Mucosa of descending colon (tissue), 3 donors: ENCODE measurements at regions not wholly inside any gene's neighbourhood (a gene's known extent, or its start where the extent isn't known, plus 50 kb on each side); places are given as distances from the start of the nearest gene placed in this dataset.

Experiments used
- ATAC-seq: fragments of 200-7000 bp; cut with Tn5 transposase; one replicate; pipeline ENCODE4 v1.9.1; 2020; ENCODE audit warnings: mild to moderate bottlenecking, moderate library complexity
- DNase-seq, 3 donors: peaks; one replicate each; pipeline ENCODE4 v3.0.0-alpha.2; 2020
- H3K36me3 ChIP-seq: fragments of 200-600 bp; one replicate; pipeline ENCODE4 v1.8.0; 2021; ENCODE audit warnings: low read depth, mild to moderate bottlenecking
- H3K4me1 ChIP-seq: fragments of 200-600 bp; one replicate; pipeline ENCODE4 v1.8.0; 2021; ENCODE audit warnings: low read depth, mild to moderate bottlenecking
- H3K4me3 ChIP-seq: fragments of 200-600 bp; one replicate; pipeline ENCODE4 v1.8.0; 2021; ENCODE audit warnings: mild to moderate bottlenecking
- H3K9me3 ChIP-seq: fragments of 200-600 bp; one replicate; pipeline ENCODE4 v1.8.0; 2021; ENCODE audit warnings: mild to moderate bottlenecking
- intact Hi-C, 2 donors: fragments of 100-400 bp; cut with DNase I in 1 of 2; cut with micrococcal nuclease in 1 of 2; formaldehyde crosslinking; loops; one replicate each; pipeline versions ENCODE4 v1.11.0 to v1.11.1; 2022; cut with DNase I, micrococcal nuclease
- TF ChIP-seq, protein P1 (sequence below): fragments of 200-600 bp; IDR thresholded peaks from one replicate; pipeline ENCODE4 v1.8.0; 2022; ENCODE audit warnings: antibody characterized with exemption, mild to moderate bottlenecking
- donor health status: DM: no; HTN: no; CAD: no; lungs with moderate emphysema.
- donor health status: DM: no; HTN: no; CAD: no.
- donor health status: DM: no; HTN: yes; CAD: no.

DNA sequence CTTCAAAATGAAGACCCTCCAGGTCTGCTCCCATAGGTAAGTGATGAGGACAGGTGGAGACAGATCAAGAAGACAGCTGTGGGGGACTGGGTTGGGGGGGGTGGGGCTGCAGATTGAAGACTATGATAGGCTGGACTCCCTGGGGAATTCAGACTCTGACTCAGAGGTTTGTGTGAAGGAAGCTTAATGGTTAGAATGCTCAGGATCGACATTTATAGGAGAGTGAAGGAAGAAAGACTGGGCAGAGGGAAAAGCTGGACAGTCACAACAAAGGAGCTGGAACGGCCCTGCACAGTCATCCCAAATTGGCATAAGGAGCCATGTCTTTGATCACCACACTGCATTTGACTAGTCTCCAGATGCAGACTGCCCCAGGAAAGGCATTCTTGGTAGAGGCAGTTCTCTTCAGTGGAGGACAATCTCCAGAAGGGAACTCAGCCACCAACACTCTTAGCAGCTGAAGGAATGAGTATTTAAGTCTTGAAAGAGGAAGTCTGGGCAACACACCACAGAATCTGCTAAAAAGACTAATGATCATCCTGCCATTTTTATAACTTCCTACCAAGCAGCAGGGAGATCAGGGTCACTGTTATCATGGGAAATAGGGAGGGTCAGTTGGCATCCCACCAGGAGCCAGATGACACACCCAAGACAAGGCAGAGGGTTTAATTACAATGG, 120.0 kb upstream of the ZC3H11B start:
- no peak for ATAC-seq
- TF ChIP-seq, protein P1, sequence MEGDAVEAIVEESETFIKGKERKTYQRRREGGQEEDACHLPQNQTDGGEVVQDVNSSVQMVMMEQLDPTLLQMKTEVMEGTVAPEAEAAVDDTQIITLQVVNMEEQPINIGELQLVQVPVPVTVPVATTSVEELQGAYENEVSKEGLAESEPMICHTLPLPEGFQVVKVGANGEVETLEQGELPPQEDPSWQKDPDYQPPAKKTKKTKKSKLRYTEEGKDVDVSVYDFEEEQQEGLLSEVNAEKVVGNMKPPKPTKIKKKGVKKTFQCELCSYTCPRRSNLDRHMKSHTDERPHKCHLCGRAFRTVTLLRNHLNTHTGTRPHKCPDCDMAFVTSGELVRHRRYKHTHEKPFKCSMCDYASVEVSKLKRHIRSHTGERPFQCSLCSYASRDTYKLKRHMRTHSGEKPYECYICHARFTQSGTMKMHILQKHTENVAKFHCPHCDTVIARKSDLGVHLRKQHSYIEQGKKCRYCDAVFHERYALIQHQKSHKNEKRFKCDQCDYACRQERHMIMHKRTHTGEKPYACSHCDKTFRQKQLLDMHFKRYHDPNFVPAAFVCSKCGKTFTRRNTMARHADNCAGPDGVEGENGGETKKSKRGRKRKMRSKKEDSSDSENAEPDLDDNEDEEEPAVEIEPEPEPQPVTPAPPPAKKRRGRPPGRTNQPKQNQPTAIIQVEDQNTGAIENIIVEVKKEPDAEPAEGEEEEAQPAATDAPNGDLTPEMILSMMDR: no peak
- H3K36me3 ChIP-seq: no peaks in the 10 kb centered on the region
- DNase-seq: no peak
- no peaks in the 10 kb centered on the region for H3K4me1 ChIP-seq
- H3K4me3 ChIP-seq: no peak overlapping the region
- intact Hi-C loops: no loop called here
- H3K9me3 ChIP-seq: no peaks in the 10 kb centered on the region

GRCh38 chr1:219731771-219732170, 118.9 kb upstream of the ZC3H11B start:
- ATAC-seq: no peak
- intact Hi-C loops: no loop called here

GRCh38 chr1:219726480-219727272, 113.8 kb upstream of the ZC3H11B start:
- Histone ChIP-seq H3K36me3 (no peaks in the 10 kb centered on the region), H3K4me3 (no peak overlapping the region), H3K4me1 (no peaks in the 10 kb centered on the region), H3K9me3 (peaks cover 19% of the 10 kb centered on the region)
- TF ChIP-seq, protein P1: no peak
- ATAC-seq: no peak
- intact Hi-C loops: no loop called here
- DNase-seq: no peak

More at GRCh38 chr1:219731771-219732170, 118.9 kb upstream of the ZC3H11B start:
- no peak for DNase-seq
- peaks cover 4% of the 10 kb centered on the region for H3K9me3 ChIP-seq
- TF ChIP-seq, protein P1: no peak
- no peak overlapping the region for H3K4me3 ChIP-seq
- H3K4me1 ChIP-seq: no peaks in the 10 kb centered on the region
- H3K36me3 ChIP-seq: no peaks in the 10 kb centered on the region

DNA sequence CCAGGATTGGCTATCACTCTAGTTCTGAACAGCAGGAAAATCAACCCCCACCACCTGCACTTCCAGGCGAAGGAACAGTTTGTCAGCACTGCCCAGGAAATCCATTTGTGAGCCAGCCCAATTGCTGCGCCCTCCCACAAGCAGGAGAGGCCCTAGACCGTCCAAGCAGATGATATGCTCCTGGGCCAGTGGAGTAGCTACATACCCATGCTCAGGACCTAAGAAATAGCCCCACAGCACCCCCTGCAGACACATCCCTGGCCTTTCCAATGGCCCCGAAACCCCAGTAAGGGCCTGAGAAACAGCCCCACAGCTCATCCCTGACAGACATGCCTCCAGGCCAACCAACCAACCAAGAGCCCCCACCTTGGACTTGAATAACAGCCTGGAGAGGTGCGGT, 111.5 kb upstream of the ZC3H11B start:
- Histone ChIP-seq H3K4me3 (no peak overlapping the region), H3K9me3 (peaks cover 19% of the 10 kb centered on the region), H3K36me3 (no peaks in the 10 kb centered on the region), H3K4me1 (no peaks in the 10 kb centered on the region)
- intact Hi-C loops: no loop called here
- DNase-seq: peak in 1 of 3 donors; percentile 22
- TF ChIP-seq, protein P1: no peak
- ATAC-seq: no peak

DNA sequence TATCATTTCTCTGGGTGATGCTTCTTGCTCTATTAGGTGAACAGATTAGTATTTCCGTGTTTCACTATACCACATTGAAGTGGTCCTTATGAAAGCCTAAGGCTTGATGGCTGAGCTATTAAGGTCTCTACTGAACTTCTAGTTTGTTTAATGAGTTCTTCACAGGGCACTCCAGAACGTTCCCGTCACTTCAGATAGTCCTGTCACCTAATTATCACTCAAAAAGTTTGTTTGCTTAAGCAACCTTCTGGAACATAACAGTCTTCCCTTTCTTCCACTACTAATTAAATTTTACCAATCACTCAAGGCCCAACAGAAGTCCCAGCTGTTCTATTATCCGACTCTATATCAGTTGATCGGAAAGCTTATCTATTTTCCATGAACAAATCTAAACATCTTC, 104.6 kb upstream of the ZC3H11B start:
- intact Hi-C loops: no loop called here
- Histone ChIP-seq H3K4me1 (no peaks in the 10 kb centered on the region), H3K36me3 (no peaks in the 10 kb centered on the region), H3K4me3 (no peak overlapping the region), H3K9me3 (no peaks in the 10 kb centered on the region)
- TF ChIP-seq, protein P1: no peak
- ATAC-seq (no peak), DNase-seq (no peak)
